PC-3 (cell line): ENCODE measurements at regions not wholly inside any gene's neighbourhood (a gene's known extent, or its start where the extent isn't known, plus 50 kb on each side); places are given as distances from the start of the nearest gene placed in this dataset.
A peak's percentile ranks its signal among the peaks of the same experiment; 100 is the strongest.
"Not testable (repeated sequence)": the region's sequence is repeated elsewhere in the genome, so short reads cannot be mapped to it uniquely, and the experiment has no call there.

Source experiments
- ATAC-seq: fragments of 200-7000 bp; cut with Tn5 transposase; 2 replicates; pipeline ENCODE4 v1.9.1; 2020; ENCODE audit warnings: mild to moderate bottlenecking, moderate library complexity
- BruUV-seq: library from RNA; stranded (reverse); fragments of 400-500 nt; replicated peaks from 2 replicates; lab custom pipeline; 2021; lab: Mats Ljungman, UMichigan
- CTCF ChIA-PET: fragments of 300-600 bp; sonication (Branson Sonifier 250); formaldehyde crosslinking; loops from one replicate; lab custom pipeline; 2022; ENCODE audit warnings: antibody characterized with exemption; lab: Charles Lee
- POLR2A ChIA-PET: fragments of 300-600 bp; sonication (Branson Sonifier 250); formaldehyde crosslinking; loops from one replicate; lab custom pipeline; 2022; ENCODE audit warnings: antibody characterized with exemption; ENCODE audit not compliant: unreplicated experiment; lab: Charles Lee
- DNase-seq: peaks from one replicate; pipeline ENCODE4 v3.0.0-alpha.2; 2015
- H2AFZ ChIP-seq: fragments of 300-600 bp; sonication (generic); 2 replicates; pipeline ENCODE4 v1.6.0; 2016; ENCODE audit warnings: antibody characterized with exemption, low read length
- H3F3A ChIP-seq: fragments of 300-600 bp; sonication (generic); one replicate; pipeline ENCODE4 v1.6.0; 2017; ENCODE audit warnings: antibody characterized with exemption, low read length, control low read depth, mild to moderate bottlenecking; ENCODE audit not compliant: unreplicated experiment
- H3K27ac ChIP-seq: fragments of 300-600 bp; sonication (generic); 2 replicates; pipeline ENCODE4 v1.5.1; 2016; ENCODE audit warnings: mild to moderate bottlenecking, low read length
- H3K27me3 ChIP-seq: fragments of 300-600 bp; sonication (generic); 2 replicates; pipeline ENCODE4 v1.6.1; 2016; ENCODE audit warnings: low read length, mixed read lengths
- H3K36me3 ChIP-seq: fragments of 300-600 bp; sonication (generic); 2 replicates; pipeline ENCODE4 v1.6.1; 2016; ENCODE audit warnings: low read depth, mixed run types, low read length, mixed read lengths
- H3K4me1 ChIP-seq: fragments of 300-600 bp; sonication (generic); 2 replicates; pipeline ENCODE4 v1.5.1; 2016; ENCODE audit warnings: low read length; ENCODE audit not compliant: insufficient read depth
- H3K4me2 ChIP-seq: fragments of 300-600 bp; sonication (generic); 2 replicates; pipeline ENCODE4 v1.6.0; 2016; ENCODE audit warnings: low read length
- H3K4me3 ChIP-seq: fragments of 300-600 bp; sonication (generic); 2 replicates; pipeline ENCODE4 v1.5.1; 2016; ENCODE audit warnings: mild to moderate bottlenecking, low read length, mixed read lengths
- H3K79me2 ChIP-seq: fragments of 300-600 bp; sonication (generic); 2 replicates; pipeline ENCODE4 v1.6.1; 2017; ENCODE audit warnings: low read length, mixed read lengths
- H3K9ac ChIP-seq: fragments of 300-600 bp; sonication (generic); 2 replicates; pipeline ENCODE4 v1.6.0; 2016; ENCODE audit warnings: mild to moderate bottlenecking, low read length
- H3K9me2 ChIP-seq: fragments of 300-600 bp; sonication (generic); replicated peaks from 2 replicates; pipeline ENCODE4 v1.6.1; 2016; ENCODE audit warnings: mixed run types, low read length, mixed read lengths
- H3K9me3 ChIP-seq: fragments of 300-600 bp; sonication (generic); 2 replicates; pipeline ENCODE4 v1.6.1; 2016; ENCODE audit warnings: low read length, mixed read lengths
- H4K20me1 ChIP-seq: fragments of 300-600 bp; sonication (generic); 2 replicates; pipeline ENCODE4 v1.6.1; 2016; ENCODE audit warnings: low read length, mixed read lengths
- CTCF ChIP-seq: fragments of 300-600 bp; sonication (generic); conservative IDR thresholded peaks from 2 replicates; pipeline ENCODE4 v1.5.1; 2017; ENCODE audit warnings: antibody characterized with exemption, low read depth, mild to moderate bottlenecking, low read length
- EZH2 ChIP-seq: fragments of 300-600 bp; sonication (generic); IDR thresholded peaks from one replicate; pipeline ENCODE4 v1.6.1; 2017; ENCODE audit warnings: antibody characterized with exemption, mild to moderate bottlenecking, low read length; ENCODE audit not compliant: unreplicated experiment
- EZH2phosphoT487 ChIP-seq: fragments of 300-600 bp; sonication (generic); IDR thresholded peaks from 2 replicates; pipeline ENCODE4 v1.6.1; 2018; ENCODE audit warnings: mild to moderate bottlenecking, antibody characterized with exemption, low read length, borderline replicate concordance
- intact Hi-C: fragments of 100-400 bp; cut with micrococcal nuclease; formaldehyde crosslinking; loops from 2 replicates; pipeline ENCODE4 v1.9.0; 2023

- ChIA-PET POLR2A (no interaction called here), CTCF (no interaction called here)
- DNase-seq = peak; percentile 45
- H2AFZ ChIP-seq = no peak overlapping the region
- H3K9ac ChIP-seq = no peak overlapping the region
- H3K36me3 ChIP-seq = no peaks in the 10 kb centered on the region
- H3K4me3 ChIP-seq = no peak overlapping the region
- TF ChIP-seq EZH2 (no peak), EZH2phosphoT487 (no peak), CTCF (no peak)
- no peaks in the 10 kb centered on the region for H3K79me2 ChIP-seq
- no peak overlapping the region for H3K27ac ChIP-seq
- H4K20me1 ChIP-seq = no peaks in the 10 kb centered on the region
- H3K9me2 ChIP-seq = no peaks in the 10 kb centered on the region
- H3K27me3 ChIP-seq = no peaks in the 10 kb centered on the region
- peak; percentile 75 for ATAC-seq
- BruUV-seq = no TSS peak
- intact Hi-C loops = no loop called here
- no peaks in the 10 kb centered on the region for H3K9me3 ChIP-seq
- no peaks in the 10 kb centered on the region for H3F3A ChIP-seq
- peaks cover 4% of the 10 kb centered on the region; the same call in 1 of the 2 replicates for H3K4me1 ChIP-seq
- no peak overlapping the region for H3K4me2 ChIP-seq
Observed at GRCh38 chr6:76885861-76886301, 577.4 kb downstream of the HTR1B start.

DNA sequence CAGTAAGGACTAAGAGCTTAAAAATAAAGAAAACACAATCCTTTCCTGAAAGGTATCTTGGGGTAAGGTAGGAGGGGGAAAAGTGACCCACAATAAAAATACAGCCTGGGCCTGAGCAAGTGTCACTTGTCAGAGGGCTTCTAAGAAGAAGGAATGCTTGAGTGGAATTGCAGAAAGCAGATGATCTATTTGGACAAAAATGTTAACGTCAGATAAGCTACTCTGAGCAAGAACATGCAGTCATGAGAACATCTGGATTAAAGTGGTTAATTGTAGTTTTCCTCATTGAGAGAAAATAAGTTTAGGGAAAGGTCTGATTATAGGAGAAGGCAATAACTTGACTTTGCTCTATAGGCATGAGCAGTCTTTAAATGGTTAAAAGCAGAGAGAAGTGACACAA is 581.9 kb downstream of the HTR1B start:
- no peaks in the 10 kb centered on the region for H3K27me3 ChIP-seq

DNA sequence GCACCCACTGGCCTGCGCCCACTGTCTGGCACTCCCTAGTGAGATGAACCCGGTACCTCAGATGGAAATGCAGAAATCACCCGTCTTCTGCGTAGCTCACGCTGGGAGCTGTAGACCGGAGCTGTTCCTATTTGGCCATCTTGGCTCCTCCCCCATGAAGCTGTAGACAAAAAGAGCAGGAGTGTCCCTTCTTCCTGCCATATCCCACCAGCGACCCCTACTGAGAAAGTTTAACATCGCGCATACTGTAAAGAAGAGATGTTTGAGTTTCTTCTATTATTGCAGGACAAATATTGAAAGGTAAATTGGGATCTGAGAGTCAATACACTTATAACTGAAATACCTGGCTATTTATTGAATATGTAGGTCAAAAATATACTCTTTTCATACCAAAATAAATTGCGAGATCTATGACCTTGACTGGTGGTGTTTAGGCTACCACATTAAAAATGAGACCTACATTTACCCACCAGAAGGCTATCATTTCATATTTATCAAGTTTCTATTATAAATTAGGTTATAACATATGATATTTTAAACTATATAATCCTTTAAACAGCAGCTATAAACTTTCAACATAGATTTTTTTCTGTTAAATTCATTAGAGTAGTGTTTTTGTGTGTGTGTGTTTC is 586.3 kb downstream of the HTR1B start:
- DNase-seq (peak; percentile 76), ATAC-seq (peak; percentile 83)
- Histone ChIP-seq H3K4me1 (no peaks in the 10 kb centered on the region), H4K20me1 (no peaks in the 10 kb centered on the region), H3K4me2 (no peak overlapping the region), H3K27me3 (no peaks in the 10 kb centered on the region), H3K79me2 (no peaks in the 10 kb centered on the region), H3F3A (no peaks in the 10 kb centered on the region), H3K9me2 (no peaks in the 10 kb centered on the region), H3K4me3 (no peak overlapping the region), H3K9me3 (no peaks in the 10 kb centered on the region), H3K27ac (no peak overlapping the region), H3K36me3 (no peaks in the 10 kb centered on the region), H3K9ac (no peak overlapping the region), H2AFZ (no peak overlapping the region)
- CTCF ChIA-PET = interaction anchor here (0.6 kb wide), 1 partner anchor 192 kb away, joined by 3 read pairs; no protein-coding TSS in a partner anchor
- TF ChIP-seq CTCF = peak; percentile 49
- TF ChIP-seq EZH2 = no peak
- intact Hi-C loops = loop anchor here (1.0 to 10.0 kb wide), 3 partner anchors 194 to 942 kb away; no protein-coding TSS in a partner anchor
- POLR2A ChIA-PET = no interaction called here
- BruUV-seq = no TSS peak

More for the DNA sequence above, 581.9 kb downstream of the HTR1B start:
- ChIA-PET POLR2A (no interaction called here), CTCF (no interaction called here)
- Histone ChIP-seq H4K20me1 (no peaks in the 10 kb centered on the region), H3K4me1 (peaks cover 4% of the 10 kb centered on the region; the same call in 1 of the 2 replicates), H3K79me2 (no peaks in the 10 kb centered on the region), H3K9me3 (no peaks in the 10 kb centered on the region), H3F3A (no peaks in the 10 kb centered on the region), H3K4me2 (no peak overlapping the region), H3K36me3 (no peaks in the 10 kb centered on the region), H3K9ac (no peak overlapping the region), H3K27ac (no peak overlapping the region), H3K9me2 (no peaks in the 10 kb centered on the region), H3K4me3 (no peak overlapping the region), H2AFZ (no peak overlapping the region)
- no peak for DNase-seq
- no TSS peak for BruUV-seq
- no peak for TF ChIP-seq EZH2phosphoT487
- no peak for TF ChIP-seq EZH2
- intact Hi-C loops = no loop called here
- ATAC-seq = no peak

DNA sequence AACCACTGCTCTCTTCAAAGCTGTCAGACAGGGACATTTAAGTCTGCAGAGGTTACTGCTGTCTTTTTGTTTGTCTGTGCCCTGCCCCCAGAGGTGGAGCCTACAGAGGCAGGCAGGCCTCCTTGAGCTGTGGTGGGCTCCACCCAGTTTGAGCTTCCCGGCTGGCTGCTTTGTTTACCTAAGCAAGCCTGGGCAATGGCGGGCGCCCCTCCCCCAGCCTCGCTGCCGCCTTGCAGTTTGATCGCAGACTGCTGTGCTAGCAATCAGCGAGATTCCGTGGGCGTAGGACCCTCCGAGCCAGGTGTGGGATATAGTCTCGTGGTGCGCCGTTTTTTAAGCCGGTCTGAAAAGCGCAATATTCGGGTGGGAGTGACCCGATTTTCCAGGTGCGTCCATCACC is 586.9 kb downstream of the HTR1B start:
- POLR2A ChIA-PET, H3K27me3 ChIP-seq, H3K4me1 ChIP-seq, H3K79me2 ChIP-seq, H3K4me3 ChIP-seq, H3F3A ChIP-seq, ATAC-seq, DNase-seq, H2AFZ ChIP-seq, H3K36me3 ChIP-seq, H4K20me1 ChIP-seq, H3K27ac ChIP-seq, H3K9me2 ChIP-seq, H3K9me3 ChIP-seq, H3K4me2 ChIP-seq, H3K9ac ChIP-seq: not testable (repeated sequence)
- intact Hi-C loops = loop anchor here (10.0 kb wide), 1 partner anchor 578 kb away; no protein-coding TSS in a partner anchor
- TSS peak; percentile 55 for BruUV-seq
- CTCF ChIA-PET = interaction anchor here (0.6 kb wide), 1 partner anchor 192 kb away, joined by 3 read pairs; no protein-coding TSS in a partner anchor
